WTC11 (cell line): ENCODE measurements at regions not wholly inside any gene's neighbourhood (a gene's known extent, or its start where the extent isn't known, plus 50 kb on each side); places are given as distances from the start of the nearest gene placed in this dataset.

Source experiments
- ATAC-seq: fragments of 200-7000 bp; cut with Tn5 transposase; 2 replicates; pipeline ENCODE4 v1.10.0; 2021; ENCODE audit warnings: mild to moderate bottlenecking, moderate library complexity
- CTCF ChIA-PET: fragments of 300-600 bp; sonication (Branson Sonifier 250); formaldehyde crosslinking; loops from one replicate; lab custom pipeline; 2021; ENCODE audit warnings: antibody characterized with exemption; lab: Charles Lee
- POLR2A ChIA-PET: fragments of 350-600 bp; sonication (Branson Sonifier 250); formaldehyde crosslinking; loops from one replicate; lab custom pipeline; 2021; ENCODE audit warnings: antibody characterized with exemption; lab: Charles Lee
- DNase-seq: peaks from one replicate; pipeline ENCODE4 v3.0.0; 2021; ENCODE audit warnings: low spot score
- H3K27ac Mint-ChIP-seq: 2 replicates; pipeline ENCODE4 v1.8.0; 2021; ENCODE audit warnings: mixed read lengths
- H3K27me3 Mint-ChIP-seq: 2 replicates; pipeline ENCODE4 v1.8.0; 2021; ENCODE audit warnings: low read depth, mild to moderate bottlenecking, moderate library complexity, mixed read lengths
- H3K36me3 Mint-ChIP-seq: 2 replicates; pipeline ENCODE4 v1.8.0; 2021; ENCODE audit warnings: mixed read lengths
- H3K4me1 Mint-ChIP-seq: 2 replicates; pipeline ENCODE4 v1.8.0; 2022; ENCODE audit warnings: mixed read lengths
- H3K4me3 Mint-ChIP-seq: 2 replicates; pipeline ENCODE4 v1.8.0; 2021; ENCODE audit warnings: mild to moderate bottlenecking, moderate library complexity, mixed read lengths
- H3K9me3 Mint-ChIP-seq: 2 replicates; pipeline ENCODE4 v1.8.0; 2021; ENCODE audit warnings: mixed read lengths
- ATF1 ChIP-seq: sonication (generic); formaldehyde crosslinking; IDR thresholded peaks from 2 replicates; pipeline ENCODE4 v1.8.1; 2023; ENCODE audit warnings: mild to moderate bottlenecking, moderate library complexity, missing genetic modification reagents
- ATF3 ChIP-seq: sonication (generic); formaldehyde crosslinking; conservative IDR thresholded peaks from 2 replicates; pipeline ENCODE4 v1.8.1; 2022; ENCODE audit warnings: mild to moderate bottlenecking, missing genetic modification reagents
- CREB1 ChIP-seq: sonication (generic); formaldehyde crosslinking; IDR thresholded peaks from 2 replicates; pipeline ENCODE4 v1.8.0; 2023; ENCODE audit warnings: mild to moderate bottlenecking, missing genetic modification reagents
- EMX1 ChIP-seq: fragments of 250-450 bp; sonication (Bioruptor Pico); IDR thresholded peaks from 2 replicates; pipeline ENCODE4 v1.8.0; 2021; ENCODE audit warnings: mild to moderate bottlenecking
- ERG ChIP-seq: fragments of 250-450 bp; sonication (Bioruptor Pico); IDR thresholded peaks from 2 replicates; pipeline ENCODE4 v1.8.0; 2021; ENCODE audit warnings: mild to moderate bottlenecking
- FOXP1 ChIP-seq: sonication (generic); formaldehyde crosslinking; IDR thresholded peaks from 2 replicates; pipeline ENCODE4 v1.8.0; 2022; ENCODE audit warnings: missing genetic modification reagents, mild to moderate bottlenecking, moderate library complexity, borderline replicate concordance
- GABPB1 ChIP-seq: sonication (generic); formaldehyde crosslinking; IDR thresholded peaks from 2 replicates; pipeline ENCODE4 v1.8.1; 2023; ENCODE audit warnings: mild to moderate bottlenecking, missing genetic modification reagents
- GTF2I ChIP-seq: fragments of 250-450 bp; sonication (Bioruptor Pico); conservative IDR thresholded peaks from 2 replicates; pipeline ENCODE4 v1.4.0; 2021; ENCODE audit warnings: mild to moderate bottlenecking
- IRF1 ChIP-seq: sonication (generic); formaldehyde crosslinking; IDR thresholded peaks from 2 replicates; pipeline ENCODE4 v1.8.0; 2023; ENCODE audit warnings: missing genetic modification reagents
- NR3C1 ChIP-seq: sonication (generic); formaldehyde crosslinking; conservative IDR thresholded peaks from 2 replicates; pipeline ENCODE4 v1.8.1; 2023; ENCODE audit warnings: low read depth, mild to moderate bottlenecking, missing genetic modification reagents
- OVOL2 ChIP-seq: fragments of 250-450 bp; sonication (Bioruptor Pico); IDR thresholded peaks from 2 replicates; pipeline ENCODE4 v1.9.0; 2021; ENCODE audit warnings: mild to moderate bottlenecking, borderline replicate concordance
- SMAD3 ChIP-seq: sonication (generic); formaldehyde crosslinking; IDR thresholded peaks from 2 replicates; pipeline ENCODE4 v1.8.0; 2022; ENCODE audit warnings: missing genetic modification reagents, mild to moderate bottlenecking, borderline replicate concordance
- SMAD4 ChIP-seq: sonication (generic); formaldehyde crosslinking; IDR thresholded peaks from 2 replicates; pipeline ENCODE4 v1.8.0; 2022; ENCODE audit warnings: mild to moderate bottlenecking, missing genetic modification reagents
- SOX15 ChIP-seq: fragments of 250-450 bp; sonication (Bioruptor Pico); IDR thresholded peaks from 2 replicates; pipeline ENCODE4 v1.9.0; 2021; ENCODE audit warnings: mild to moderate bottlenecking
- TEAD1 ChIP-seq: sonication (generic); formaldehyde crosslinking; IDR thresholded peaks from 2 replicates; pipeline ENCODE4 v1.8.0; 2022; ENCODE audit warnings: mild to moderate bottlenecking, missing genetic modification reagents
- USF1 ChIP-seq: sonication (generic); formaldehyde crosslinking; IDR thresholded peaks from 2 replicates; pipeline ENCODE4 v1.8.0; 2022; ENCODE audit warnings: mild to moderate bottlenecking, missing genetic modification reagents
- ZBTB21 ChIP-seq: sonication (generic); formaldehyde crosslinking; IDR thresholded peaks from 2 replicates; pipeline ENCODE4 v1.8.1; 2023; ENCODE audit warnings: mild to moderate bottlenecking, missing genetic modification reagents, borderline replicate concordance
- ZNF121 ChIP-seq: sonication (generic); formaldehyde crosslinking; IDR thresholded peaks from 2 replicates; pipeline ENCODE4 v1.8.0; 2023; ENCODE audit warnings: missing genetic modification reagents
- ZNF263 ChIP-seq: sonication (generic); formaldehyde crosslinking; IDR thresholded peaks from 2 replicates; pipeline ENCODE4 v1.8.1; 2022; ENCODE audit warnings: low read depth, mild to moderate bottlenecking, moderate library complexity, missing genetic modification reagents
- ZNF317 ChIP-seq: sonication (generic); formaldehyde crosslinking; IDR thresholded peaks from 2 replicates; pipeline ENCODE4 v1.8.1; 2023; ENCODE audit warnings: low read depth, mild to moderate bottlenecking, moderate library complexity, missing genetic modification reagents, borderline replicate concordance
- ZNF512 ChIP-seq: sonication (generic); formaldehyde crosslinking; IDR thresholded peaks from 2 replicates; pipeline ENCODE4 v1.8.1; 2022; ENCODE audit warnings: missing genetic modification reagents, borderline replicate concordance
- ZSCAN18 ChIP-seq: fragments of 250-450 bp; sonication (Bioruptor Pico); IDR thresholded peaks from 2 replicates; pipeline ENCODE4 v2.1.2; 2022; ENCODE audit warnings: mild to moderate bottlenecking, moderate library complexity

GRCh38 chrX:147680251-147680650 lies 231.5 kb upstream of the FMR1 start:
- H3K27ac Mint-ChIP-seq, result no peak overlapping the region
- H3K9me3 Mint-ChIP-seq, result peaks cover 45% of the 10 kb centered on the region
- peaks cover 3% of the 10 kb centered on the region for H3K27me3 Mint-ChIP-seq
- ATAC-seq (no peak), DNase-seq (no peak)
- CTCF ChIA-PET, result no interaction called here
- peaks cover 31% of the 10 kb centered on the region for H3K36me3 Mint-ChIP-seq
- POLR2A ChIA-PET, result no interaction called here
- no peak overlapping the region for H3K4me3 Mint-ChIP-seq
- H3K4me1 Mint-ChIP-seq, result no peaks in the 10 kb centered on the region
- TF ChIP-seq FOXP1 (no peak), ZNF512 (CRISPR knock-in tag) (no peak), CREB1 (CRISPR knock-in tag) (no peak), SMAD3 (CRISPR knock-in tag) (no peak), ZNF317 (CRISPR knock-in tag) (no peak), TEAD1 (CRISPR knock-in tag) (no peak), GABPB1 (CRISPR knock-in tag) (no peak), NR3C1 (CRISPR knock-in tag) (no peak), GTF2I (CRISPR knock-in tag) (no peak), ATF1 (CRISPR knock-in tag) (no peak), USF1 (CRISPR knock-in tag) (no peak), ZNF263 (no peak)

GRCh38 chrX:147693511-147693910 lies 218.2 kb upstream of the FMR1 start:
- Mint-ChIP-seq H3K36me3 (peaks cover 20% of the 10 kb centered on the region), H3K4me3 (no peak overlapping the region), H3K9me3 (peaks cover 58% of the 10 kb centered on the region), H3K27me3 (peaks cover 64% of the 10 kb centered on the region)
- POLR2A ChIA-PET, result no interaction called here
- ATAC-seq, result no peak
- CTCF ChIA-PET, result no interaction called here
- no peak for TF ChIP-seq EMX1 (CRISPR knock-in tag)
- no peak for TF ChIP-seq OVOL2 (CRISPR knock-in tag)
- no peak for TF ChIP-seq ZNF263
- no peak for TF ChIP-seq SMAD4 (CRISPR knock-in tag)
- no peak for TF ChIP-seq ZNF121 (CRISPR knock-in tag)
- no peak for TF ChIP-seq ZSCAN18
- TF ChIP-seq ERG, result no peak
- TF ChIP-seq ATF3 (CRISPR knock-in tag), result no peak
- TF ChIP-seq FOXP1, result no peak
- no peak for TF ChIP-seq ATF1 (CRISPR knock-in tag)
- no peak for TF ChIP-seq IRF1 (CRISPR knock-in tag)
- no peak for TF ChIP-seq SOX15 (CRISPR knock-in tag)
- TF ChIP-seq ZBTB21, result no peak
- TF ChIP-seq, all 79 proteins: peak for 0
- no peak for DNase-seq
- no peaks in the 10 kb centered on the region for H3K4me1 Mint-ChIP-seq
- H3K27ac Mint-ChIP-seq, result no peak overlapping the region
